CD4-positive, alpha-beta T cell treated with Interleukin-4 for 4 hours (primary cell): ENCODE measurements at regions not wholly inside any gene's neighbourhood (a gene's known extent, or its start where the extent isn't known, plus 50 kb on each side); places are given as distances from the start of the nearest gene placed in this dataset.

ENCODE experiments used
- DNase-seq: peaks from one replicate; pipeline ENCODE4 v3.0.0-alpha.2; 2020

DNA sequence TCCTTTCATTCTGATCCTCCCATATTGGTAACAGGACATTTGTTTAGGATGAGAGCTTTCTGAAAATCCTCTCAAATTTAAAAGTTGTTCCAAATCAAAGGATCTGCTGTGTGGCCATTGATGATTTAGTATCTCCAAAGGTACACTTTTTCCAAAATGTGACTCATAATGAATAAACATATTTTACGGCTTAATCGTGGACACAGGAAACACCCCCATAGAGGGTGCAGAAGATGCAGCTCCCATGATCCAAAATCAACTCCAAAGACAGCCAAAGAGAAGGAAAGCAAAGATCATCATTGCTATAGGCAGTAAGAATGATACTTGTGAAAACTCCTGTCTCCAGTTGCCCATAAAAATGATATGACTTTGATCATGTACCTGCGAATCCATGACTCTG lies 239.7 kb downstream of the PIK3R1 start:
- DNase-seq: no peak

DNA sequence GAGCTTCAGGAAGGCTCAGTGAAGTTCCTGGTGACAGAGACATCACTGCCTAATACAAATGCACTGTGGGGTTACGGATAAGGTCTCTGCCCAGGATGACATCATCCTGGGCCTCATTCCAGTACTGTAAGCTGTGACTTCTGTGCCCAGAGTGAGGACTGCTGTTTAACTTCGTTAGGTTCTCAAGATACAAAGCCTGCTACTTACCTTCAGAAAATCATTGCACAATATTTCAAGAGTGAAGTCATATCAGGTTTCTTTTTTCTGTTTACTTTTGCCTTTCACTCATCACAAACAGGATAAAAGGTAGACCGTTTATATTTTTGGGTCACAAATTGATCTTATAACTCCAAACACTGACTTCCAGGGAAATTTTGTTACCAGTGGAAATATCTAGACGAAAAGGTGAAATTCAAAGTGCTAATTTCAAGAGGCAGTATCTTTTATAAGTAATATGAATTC lies 241.2 kb downstream of the PIK3R1 start:
- DNase-seq: no peak

DNA sequence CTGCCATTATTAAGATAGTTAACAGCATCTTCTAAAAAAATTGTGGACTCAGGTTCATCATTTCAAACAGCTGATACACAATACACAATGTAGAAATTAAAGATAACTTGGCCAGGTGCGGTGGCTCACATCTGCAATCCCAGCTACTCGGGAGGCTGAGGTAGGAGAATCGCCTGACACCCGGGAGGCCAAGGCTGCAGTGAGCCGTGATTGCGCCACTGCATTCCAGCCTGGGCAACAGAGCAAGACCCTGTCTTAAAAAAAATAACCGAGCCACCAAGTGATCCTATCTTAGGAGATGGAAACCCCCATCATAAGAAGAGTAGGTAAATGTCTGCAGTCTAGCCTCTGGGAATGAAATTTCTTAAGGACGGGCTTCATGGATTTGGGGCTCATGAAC lies 241.7 kb downstream of the PIK3R1 start:
- DNase-seq: no peak

DNA sequence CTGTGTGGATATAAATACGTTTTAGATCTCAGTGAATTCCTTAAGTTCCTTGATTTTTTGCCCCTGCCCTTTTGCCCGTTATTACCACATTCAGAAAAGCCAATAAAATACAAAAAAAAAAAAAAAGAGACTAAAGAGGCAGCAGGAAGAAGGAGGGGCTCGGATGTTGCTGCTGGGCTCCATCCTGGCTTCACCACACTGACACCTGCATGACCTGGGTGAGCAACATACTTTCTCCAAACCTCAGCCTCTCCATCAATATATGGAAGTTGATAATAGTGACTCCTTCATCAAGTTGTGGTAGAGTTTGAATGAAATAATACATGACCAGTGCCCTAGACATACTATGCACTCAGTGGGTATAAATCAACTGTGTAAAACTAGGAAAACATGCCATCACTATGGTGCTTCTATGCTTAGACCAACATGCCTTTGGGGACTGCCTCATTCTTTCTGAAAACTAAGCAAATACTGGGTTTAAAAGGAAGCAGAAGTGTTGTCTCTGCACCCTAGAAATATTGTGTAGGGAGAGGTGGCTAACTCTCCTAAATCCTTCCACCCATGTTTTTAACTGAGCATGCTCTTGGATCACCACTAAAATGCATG lies 243.0 kb downstream of the PIK3R1 start:
- peak; percentile 12 for DNase-seq

DNA sequence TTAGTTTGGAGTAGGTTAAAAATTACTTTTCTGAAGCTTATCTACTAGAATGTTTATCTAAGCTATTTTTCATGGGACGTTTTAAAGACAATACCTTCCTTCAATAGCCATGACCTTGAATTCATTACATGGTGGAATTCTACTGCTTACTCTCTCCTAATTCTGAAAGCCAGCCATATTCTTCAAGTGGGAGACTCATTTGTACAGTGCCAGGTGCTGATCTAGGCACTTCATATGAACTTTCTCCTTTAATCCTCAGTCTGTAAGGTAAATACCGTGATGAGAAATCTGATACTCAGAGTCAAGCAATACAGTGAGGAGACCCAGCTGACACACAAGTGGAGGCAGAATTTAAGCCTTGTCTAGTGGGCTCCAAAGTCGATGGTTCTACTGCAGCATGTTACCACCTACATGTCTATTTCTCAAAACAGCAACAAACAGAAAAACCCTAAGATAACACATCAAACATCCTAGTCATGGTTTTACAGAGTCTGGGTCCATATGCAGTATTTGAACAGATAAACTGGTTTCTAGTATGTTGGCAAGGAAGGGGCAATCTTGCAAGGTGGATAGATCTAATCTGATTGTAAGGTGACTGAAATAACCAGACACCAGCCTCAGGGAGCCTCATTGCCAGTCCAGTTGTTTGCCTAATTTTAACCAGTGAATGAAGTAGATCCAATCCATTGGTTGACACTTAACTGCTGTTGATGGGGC lies 243.7 kb downstream of the PIK3R1 start:
- no peak for DNase-seq

DNA sequence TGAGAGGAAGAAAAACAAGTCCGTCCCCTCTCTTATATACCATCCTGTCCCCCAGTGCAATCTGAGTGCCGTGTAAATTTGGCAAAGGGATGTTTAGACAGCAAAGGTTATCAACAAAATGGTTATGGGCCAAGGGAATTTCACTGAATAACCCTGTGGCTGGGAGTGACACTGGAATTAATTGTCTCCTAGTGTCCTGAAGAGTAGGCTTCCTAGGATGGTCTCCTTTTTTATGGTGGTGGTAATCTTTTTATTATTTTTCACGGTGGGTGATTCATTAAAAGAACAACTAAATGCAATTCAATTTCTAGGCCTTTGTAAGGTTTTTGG lies 244.2 kb downstream of the PIK3R1 start:
- DNase-seq: no peak

DNA sequence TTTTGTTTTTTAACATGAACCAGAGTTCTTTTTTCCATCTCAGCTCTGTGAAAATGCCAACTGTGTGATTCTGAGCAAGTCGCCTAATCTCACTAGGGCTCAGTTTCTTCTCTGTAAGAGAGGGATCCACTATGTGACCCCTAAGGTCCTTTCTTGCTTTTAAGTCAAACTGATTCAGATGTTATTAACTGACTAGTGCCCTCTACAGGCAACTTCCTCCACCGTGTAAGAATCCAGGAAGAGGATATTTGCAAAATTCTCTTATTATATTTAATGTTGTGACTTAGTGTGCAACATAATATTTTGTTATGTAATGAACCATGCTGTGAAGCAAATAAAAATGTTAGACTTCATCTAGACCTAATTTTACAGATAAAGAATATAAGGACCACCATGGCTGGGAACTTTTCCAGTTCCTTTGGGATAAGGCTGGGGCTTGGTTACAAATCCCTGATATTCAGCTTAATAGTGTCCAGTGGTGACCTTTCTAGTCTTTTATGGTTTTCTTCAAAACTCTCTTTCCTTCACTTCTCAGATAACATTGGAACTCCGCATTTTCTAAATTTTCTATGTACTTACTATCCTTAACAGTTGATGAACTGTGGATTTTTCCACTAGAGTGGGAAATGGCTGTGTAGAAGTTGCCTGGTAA lies 244.7 kb downstream of the PIK3R1 start:
- peak; percentile 73 for DNase-seq

DNA sequence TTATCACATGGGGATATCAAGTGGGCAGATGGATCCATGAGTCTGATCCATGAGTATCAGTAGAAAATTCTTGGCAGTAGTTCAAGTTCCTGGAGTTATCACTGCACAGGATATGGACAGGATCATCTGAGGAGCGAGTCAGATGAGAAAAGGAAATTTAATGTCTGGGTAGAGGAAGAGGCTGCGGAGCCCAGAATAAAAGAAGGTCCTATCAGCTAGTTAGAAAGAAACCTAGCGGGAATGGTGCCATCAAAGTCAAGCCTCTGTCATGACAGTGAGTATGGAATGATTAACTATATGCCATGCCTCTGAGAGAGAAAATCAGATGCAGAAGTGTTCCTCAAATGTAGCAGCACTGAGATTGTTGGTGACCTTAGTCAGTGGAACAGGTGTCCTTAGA lies 248.1 kb downstream of the PIK3R1 start:
- no peak for DNase-seq

DNA sequence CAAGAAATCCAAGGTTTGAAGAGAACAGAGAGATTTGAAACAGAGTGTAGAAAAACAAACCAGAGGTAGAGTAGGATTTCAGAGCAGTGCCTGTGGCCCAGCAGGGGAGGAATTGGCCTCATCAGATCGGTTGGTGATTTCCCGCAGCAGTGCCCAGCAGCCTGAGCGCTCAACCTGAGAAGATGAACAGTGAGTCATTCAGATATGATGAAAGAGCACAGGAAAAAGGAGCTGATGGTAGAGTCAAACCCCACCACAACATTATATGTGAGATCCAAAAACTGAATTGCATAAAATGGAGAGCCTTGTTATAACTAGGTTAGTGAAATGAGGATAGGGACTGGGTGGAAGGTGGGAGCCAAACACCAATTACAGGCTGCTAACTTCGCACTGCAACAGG lies 248.9 kb downstream of the PIK3R1 start:
- peak; percentile 55 for DNase-seq

DNA sequence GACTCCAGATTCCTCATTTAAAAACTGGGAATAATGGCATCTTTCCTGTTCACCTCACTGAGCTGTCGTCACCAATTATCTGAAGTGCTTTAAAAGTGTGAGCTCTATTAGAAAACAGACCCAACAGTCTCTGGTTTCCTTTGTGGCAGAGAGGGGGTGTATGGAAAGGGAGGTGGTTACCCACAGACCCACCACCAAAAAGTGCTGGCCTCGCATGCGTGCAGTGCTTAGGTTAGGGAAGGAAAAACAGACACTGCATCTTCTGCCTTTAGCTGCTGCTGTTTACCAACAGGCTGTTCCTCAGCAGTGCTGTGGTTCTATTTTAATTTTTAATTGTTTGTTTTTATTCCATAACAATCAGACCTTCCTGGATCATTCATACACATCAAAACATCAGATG lies 249.6 kb downstream of the PIK3R1 start:
- DNase-seq: no peak

DNA sequence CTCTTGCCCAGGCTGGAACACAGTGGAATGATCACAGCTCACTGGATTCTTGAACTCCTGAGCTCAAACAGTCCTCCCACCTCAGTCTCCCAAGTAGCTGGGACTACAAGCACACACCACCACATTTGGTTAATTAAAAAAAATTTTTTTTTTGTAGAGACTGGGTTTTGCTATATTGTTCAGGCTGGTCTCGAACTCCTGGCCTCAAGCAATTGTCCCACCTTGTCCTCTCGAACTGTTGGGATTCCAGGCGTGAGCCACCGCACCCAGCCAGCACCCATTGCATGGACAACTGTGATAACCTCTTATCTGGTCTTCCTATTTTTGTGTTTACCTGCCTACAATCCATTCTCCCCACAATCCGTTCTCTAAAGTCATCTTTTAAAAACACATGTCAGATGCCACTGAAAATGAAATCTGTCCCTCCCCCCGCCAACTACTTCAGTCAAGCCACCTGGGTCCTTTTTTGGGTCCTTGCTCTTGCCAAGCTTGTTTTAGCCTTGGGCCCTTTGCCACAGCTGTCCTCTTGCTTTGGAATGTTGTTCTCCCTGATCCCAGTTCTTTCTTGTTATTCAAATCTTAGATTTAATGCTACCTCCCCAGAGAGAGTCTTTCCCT lies 250.5 kb downstream of the PIK3R1 start:
- DNase-seq: no peak

DNA sequence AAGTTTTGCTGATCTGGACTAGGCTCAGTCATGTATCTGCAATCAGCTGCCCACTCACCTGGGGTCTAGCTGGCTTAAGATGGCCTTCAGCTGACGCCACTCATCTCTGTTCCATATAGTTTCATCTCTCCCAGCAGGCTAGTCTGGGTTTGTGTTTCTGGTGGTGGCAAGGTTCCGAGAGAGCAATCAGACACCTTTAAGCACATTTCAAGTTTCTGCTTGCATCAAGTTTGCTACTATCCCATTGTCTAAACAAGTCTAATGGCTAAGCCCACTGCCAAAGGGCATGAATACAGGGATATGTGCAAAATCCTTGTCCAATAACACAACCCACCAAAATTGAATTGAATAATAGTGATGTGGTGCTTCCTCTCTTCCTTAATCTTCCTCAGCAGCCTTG lies 251.7 kb downstream of the PIK3R1 start:
- no peak for DNase-seq

DNA sequence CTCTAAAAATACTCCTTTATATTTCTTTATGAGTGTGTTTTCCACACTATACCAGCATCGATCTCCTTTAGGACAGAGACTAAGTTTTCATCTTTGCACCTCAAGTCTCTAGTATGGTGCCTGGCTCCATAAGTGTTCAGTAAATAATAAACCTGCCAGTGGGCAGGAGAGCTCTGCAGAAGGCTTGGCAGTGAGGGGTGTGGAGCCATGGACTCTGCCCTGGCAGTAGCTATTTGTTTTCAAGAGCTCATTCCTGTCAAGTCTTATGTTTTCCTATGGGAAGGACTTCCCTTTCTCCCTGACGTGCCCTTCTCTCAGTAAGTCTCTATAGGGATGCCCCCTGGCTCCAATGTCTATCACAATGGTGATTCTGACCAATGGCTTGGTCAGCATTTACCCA lies 252.2 kb downstream of the PIK3R1 start:
- DNase-seq: no peak

DNA sequence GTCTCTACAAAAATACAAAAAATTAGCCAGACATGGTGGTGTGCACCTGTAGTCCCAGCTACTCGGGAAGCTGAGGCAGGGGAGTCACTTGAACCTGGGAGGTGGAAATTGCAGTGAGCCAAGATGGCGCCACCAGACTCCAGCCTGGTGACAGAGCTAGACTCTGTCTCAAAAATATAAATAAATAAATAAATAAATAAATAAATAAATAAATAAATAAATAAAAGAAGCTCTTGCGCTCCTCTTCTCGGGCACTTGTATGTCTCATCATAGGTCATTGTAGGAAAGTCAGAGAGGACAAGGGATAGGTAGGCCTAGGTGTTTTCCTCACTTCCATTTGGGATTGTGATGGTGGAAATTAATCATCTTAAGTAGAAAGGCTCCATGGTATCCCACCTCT lies 252.8 kb downstream of the PIK3R1 start:
- DNase-seq: no peak

DNA sequence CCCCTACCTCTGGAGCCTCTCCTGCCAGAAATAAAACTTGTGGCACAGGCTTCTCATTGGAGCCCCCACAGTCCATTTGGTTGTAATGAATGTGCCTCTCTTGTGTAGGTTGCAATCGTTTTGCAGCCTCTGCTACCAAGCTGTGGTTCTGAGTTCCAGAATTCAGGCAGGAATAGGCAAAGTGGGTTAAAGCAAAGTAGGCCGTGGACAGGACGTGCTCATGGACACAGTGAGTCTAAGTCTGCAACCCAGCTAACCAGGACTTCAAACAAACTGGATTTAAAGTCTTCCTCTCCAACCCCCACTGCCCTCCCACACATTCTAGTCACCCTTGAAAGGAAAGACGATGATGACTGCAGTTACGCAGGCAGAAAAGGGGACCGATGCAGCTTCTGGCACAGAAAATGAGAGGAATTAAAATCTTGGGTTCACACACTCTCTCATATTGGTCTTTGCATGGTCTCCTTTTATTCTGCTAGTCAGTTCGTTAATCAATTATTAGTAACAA lies 260.0 kb downstream of the PIK3R1 start:
- DNase-seq: no peak

DNA sequence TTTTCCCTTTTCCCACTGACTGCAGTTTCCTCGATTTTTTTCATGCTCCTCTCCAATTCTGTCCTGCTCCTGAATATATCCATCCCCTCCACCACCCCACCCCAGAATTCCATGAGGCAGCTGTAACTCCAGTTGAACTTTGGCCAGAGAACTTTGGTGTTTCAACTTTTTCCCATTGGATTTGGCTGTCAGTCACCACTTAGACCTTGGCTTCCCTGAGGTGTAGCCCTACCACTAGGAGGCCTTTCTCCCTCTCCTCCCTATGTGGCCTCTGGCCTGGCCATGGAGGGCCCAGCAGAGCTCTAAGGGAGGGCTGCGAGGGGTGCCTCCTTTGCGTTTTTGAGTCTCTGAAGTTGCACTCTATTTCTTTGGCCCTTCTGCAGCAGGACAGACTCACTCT lies 261.3 kb downstream of the PIK3R1 start:
- DNase-seq: no peak

DNA sequence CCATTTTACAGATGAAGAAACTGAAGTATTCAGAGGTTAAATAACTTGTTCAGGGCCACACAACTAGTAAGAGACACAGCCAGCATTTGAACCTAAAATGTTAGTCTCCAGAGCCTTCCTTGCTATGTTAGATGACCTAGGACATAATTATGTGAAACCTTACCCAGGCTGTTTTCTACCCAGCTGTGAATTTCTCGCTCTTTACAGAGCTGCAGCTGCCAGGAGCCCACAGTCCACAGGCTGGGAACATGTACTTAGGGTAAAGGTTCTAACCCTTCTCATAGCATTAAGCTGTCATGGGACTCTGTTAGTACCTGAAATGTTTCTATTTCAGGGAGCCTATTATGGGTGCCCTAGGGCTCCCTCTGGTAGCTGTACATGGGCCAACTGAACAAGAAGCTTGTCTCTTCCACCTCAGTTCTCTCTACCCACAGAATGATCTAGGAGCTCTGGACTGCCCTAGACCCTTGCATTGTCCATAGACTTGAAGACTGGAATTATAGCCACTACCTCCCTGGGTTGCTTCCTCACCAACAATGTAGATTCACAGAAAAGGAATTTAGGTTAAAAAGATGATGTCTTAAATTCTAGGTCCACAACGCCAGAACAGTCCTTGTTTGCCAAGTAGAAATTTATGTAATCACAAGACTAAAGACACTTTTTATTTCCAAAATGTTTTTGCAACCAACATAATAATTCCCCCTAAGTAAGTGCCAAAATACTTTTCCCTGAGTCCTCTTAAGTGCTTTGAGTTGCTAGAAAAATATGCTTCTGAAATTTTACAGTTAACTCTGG lies 262.9 kb downstream of the PIK3R1 start:
- no peak for DNase-seq

DNA sequence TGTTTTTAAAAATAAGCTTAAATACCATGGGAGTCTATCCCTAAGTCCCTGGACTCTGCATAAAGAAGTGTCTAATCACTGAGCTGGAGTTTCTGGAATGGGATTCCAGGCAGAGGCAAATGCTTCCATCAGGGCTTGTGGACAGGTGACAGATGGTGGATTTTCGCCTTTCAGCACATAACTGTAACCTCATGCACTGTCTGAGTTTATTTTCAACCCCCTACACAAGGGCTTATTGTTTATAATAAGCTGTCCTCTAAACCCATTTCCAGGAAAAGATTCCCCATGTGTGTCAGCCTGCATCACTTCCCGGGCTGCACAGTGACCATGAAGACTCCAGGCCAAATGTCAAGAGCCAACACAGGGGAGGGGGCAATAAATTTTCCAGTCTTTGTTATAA lies 264.0 kb downstream of the PIK3R1 start:
- no peak for DNase-seq

DNA sequence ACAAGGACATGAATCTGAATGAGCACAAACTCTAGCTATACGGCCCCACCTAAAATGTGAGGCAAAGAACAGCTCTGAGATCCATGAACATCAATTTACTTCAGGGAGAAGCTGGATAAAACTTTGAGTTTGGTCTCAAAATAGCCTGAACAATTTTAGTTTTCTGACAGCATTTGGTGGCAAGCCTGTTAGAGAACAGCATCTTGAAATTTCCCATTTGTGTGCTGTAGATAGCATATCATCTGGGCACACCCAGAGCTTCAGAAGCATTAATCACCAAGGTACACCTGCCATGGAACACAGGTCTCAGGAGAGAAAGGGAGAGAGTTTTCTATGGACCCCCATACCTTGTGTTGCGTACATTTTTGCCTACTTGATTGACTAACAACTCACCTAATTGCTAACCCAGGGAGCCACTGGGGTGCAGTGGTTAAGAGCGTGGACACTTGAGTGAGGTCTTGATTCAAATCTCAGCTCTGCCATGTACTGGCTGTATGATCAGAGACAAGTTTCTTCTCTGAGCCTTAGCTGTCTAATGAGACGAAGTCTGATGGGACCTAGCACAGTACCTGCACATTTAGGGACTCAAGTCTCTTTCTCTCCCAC lies 264.9 kb downstream of the PIK3R1 start:
- DNase-seq: no peak

DNA sequence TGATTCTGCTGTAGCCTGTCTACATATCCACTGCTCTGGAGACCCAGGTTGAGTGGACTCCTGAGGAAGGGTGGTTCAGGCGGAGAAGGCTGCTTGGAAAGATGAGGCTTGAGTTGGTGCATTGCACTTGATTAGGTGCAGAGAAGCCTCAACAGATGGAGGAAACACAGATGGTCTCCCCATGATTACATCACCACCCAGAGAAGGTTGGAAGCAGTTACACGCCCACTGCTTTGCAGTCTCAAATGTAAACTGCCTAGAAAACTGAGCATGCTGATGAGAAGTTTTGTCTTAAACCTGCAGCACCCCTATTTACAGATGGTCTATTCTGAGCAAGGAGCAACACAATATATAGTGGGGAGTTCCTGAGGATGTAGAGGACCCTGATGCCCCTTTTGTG lies 266.6 kb downstream of the PIK3R1 start:
- no peak for DNase-seq

DNA sequence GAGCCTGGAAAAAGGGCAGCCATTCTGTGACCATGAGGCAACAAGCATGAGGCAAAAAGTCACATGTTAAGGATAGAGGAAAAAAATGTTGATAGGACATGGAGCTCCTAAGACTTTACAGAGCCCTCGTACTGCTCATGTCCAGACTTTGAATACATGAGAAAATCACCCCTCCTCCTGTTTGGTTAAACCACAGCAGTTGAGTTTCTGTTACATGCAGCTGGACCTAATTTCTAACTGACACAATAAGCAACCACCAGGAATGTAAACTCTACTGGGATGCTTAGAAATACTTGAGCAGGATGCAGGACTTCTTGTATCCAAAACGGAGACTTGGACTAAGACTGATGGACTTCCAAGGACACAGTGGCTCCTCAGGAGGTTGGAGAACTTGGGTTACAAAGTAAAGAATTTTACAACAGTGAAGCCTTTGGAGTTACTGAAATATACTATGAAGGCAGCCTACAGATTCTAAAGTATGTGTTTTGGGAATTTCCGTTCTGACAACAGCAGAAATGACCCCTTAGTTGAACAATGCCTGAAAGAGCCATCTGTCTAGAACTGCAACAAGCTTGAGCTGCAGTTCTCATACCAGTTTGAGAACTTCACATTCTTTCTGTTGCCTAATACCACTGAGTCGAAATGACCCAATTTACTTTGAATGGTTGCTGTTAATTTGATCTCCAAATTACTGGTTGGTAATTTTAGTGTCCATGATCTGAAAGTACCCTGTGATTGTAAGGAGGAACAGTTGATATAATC lies 268.9 kb downstream of the PIK3R1 start:
- no peak for DNase-seq

DNA sequence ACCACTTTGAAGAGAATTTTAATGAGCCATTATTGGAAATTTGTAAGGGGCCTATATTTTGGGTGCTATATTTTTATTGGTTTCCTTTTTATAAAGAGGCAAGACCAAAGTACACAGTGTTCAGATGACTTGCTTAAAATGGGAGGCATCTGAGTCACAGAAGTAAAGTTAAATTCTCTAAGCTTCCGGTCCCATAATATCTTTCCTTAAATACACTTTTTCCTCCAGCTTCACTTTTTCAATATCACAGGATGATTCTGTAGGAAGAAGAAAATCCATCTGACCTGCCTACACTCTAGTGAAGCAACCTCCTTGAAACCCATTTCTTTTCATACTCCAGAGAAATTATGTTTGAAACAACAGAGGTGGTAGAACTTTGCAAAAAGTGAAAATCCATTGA lies 274.0 kb downstream of the PIK3R1 start:
- DNase-seq: no peak
